Sciatic nerve (tissue), 2 donors: ENCODE measurements at regions not wholly inside any gene's neighbourhood (a gene's known extent, or its start where the extent isn't known, plus 50 kb on each side); places are given as distances from the start of the nearest gene placed in this dataset.

Experiments
- ATAC-seq: fragments of 200-7000 bp; cut with Tn5 transposase; one replicate; pipeline ENCODE4 v1.9.1; 2020; ENCODE audit warnings: mild to moderate bottlenecking, moderate library complexity
- DNase-seq: peaks from one replicate; pipeline ENCODE4 v3.0.0-alpha.2; 2020; ENCODE audit warnings: low spot score
- intact Hi-C: fragments of 100-400 bp; cut with DNase I; formaldehyde crosslinking; loops from one replicate; pipeline ENCODE4 v1.14.2; 2022
- donor health status: DM: no; HTN: no; CAD: no.
- donor health status: DM: no; HTN: no; CAD: no.

GRCh38 chr12:97164936-97165335 is 257.9 kb downstream of the NEDD1 start:
- ATAC-seq (no peak), DNase-seq (no peak)
- intact Hi-C loops, result no loop called here

- no peak for ATAC-seq
- intact Hi-C loops, result no loop called here
Measured at GRCh38 chr12:97167598-97167997, 260.5 kb downstream of the NEDD1 start.

GRCh38 chr12:97168804-97169203 is 261.7 kb downstream of the NEDD1 start:
- intact Hi-C loops, result no loop called here
- ATAC-seq, result no peak
- no peak for DNase-seq

More at GRCh38 chr12:97167598-97167997, 260.5 kb downstream of the NEDD1 start:
- DNase-seq, result no peak

- ATAC-seq (no peak), DNase-seq (no peak)
- intact Hi-C loops, result no loop called here
Measured at GRCh38 chr12:97169889-97170567, 263.0 kb downstream of the NEDD1 start.

- intact Hi-C loops, result no loop called here
- DNase-seq (no peak), ATAC-seq (no peak)
Measured at GRCh38 chr12:97173688-97174410, 266.8 kb downstream of the NEDD1 start.

DNA sequence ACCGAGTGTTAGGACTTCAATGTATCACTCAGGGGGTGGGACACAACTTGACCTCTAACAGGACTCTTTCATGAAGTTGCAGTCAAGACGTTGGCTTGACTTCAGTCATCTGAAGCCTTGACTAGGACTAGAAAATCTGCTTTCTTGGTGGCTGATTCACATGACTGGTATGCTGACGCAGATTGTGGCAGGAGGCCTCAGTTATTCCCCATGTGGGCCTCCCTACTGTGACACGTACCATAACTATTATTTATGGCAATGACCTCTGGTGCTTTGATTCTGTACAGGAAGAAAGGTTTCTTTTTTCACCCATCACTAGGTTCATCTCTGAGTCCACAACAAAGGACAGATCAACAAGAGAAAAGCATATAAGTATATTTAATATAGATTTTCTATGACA is 270.4 kb downstream of the NEDD1 start:
- ATAC-seq (no peak), DNase-seq (no peak)
- intact Hi-C loops, result no loop called here

DNA sequence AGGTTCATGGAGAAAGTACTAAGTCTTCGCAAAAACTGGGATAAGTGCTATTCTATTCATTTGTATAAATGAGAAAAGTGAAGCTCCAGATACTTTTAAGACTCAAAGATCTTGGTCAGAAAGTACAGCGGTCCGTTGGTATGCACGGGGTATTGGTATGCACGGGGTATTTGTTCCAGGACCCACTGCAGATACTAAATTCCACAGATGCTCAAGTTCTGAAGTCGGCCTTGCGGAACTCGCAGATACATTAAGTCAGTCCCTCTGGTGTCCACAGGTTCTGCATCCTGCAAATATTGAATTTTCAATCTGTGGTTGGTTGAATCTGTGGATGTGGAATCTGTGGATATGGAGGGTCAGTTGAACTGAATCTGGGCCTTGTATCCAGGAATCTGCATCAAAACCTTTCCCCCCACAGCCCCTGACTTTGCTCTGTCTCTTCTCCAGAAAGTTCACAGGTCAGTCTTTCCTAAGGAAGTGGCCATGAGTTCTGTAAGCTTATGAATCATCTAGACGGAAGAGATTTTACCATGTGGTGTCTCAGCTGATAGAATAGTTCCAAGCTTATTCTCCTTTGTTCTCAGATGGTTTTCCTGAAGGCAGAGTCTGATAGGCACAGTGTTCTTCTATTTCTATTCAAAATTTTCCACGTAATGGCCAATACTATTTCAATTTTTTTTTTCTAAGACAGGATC is 274.7 kb downstream of the NEDD1 start:
- intact Hi-C loops, result no loop called here
- DNase-seq (no peak), ATAC-seq (no peak)

DNA sequence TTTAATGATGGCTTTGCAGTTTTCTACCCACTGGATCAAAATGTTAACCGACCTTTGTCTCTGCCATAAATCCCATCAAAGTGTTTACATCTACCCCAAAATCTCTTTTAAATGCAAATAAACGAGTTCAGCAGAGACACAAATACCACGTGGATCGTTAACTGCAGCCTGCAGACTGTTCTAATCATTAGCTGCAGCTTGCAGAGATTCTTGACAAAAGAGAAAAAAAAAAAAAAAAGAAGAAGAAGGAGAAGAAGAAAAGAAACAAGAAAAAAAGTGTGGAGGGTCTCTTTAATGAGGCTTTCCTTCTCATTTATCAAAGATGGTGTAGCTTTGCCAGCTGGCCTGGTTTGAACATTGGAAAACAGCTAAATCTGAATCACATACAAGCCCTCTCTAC is 275.7 kb downstream of the NEDD1 start:
- no peak for DNase-seq
- intact Hi-C loops, result no loop called here
- ATAC-seq, result no peak

GRCh38 chr12:97184127-97184773 is 277.2 kb downstream of the NEDD1 start:
- DNase-seq (no peak), ATAC-seq (no peak)
- intact Hi-C loops, result no loop called here

GRCh38 chr12:97185567-97185966 is 277.0 kb upstream of the RMST start:
- no peak for DNase-seq
- ATAC-seq, result no peak
- intact Hi-C loops, result no loop called here

GRCh38 chr12:97194546-97194945 is 268.1 kb upstream of the RMST start:
- intact Hi-C loops, result no loop called here
- no peak for DNase-seq
- no peak for ATAC-seq

GRCh38 chr12:97200181-97200580 is 262.4 kb upstream of the RMST start:
- ATAC-seq (no peak), DNase-seq (no peak)
- intact Hi-C loops, result no loop called here

GRCh38 chr12:97203408-97203807 is 259.2 kb upstream of the RMST start:
- no peak for ATAC-seq
- no peak for DNase-seq
- intact Hi-C loops, result no loop called here

DNA sequence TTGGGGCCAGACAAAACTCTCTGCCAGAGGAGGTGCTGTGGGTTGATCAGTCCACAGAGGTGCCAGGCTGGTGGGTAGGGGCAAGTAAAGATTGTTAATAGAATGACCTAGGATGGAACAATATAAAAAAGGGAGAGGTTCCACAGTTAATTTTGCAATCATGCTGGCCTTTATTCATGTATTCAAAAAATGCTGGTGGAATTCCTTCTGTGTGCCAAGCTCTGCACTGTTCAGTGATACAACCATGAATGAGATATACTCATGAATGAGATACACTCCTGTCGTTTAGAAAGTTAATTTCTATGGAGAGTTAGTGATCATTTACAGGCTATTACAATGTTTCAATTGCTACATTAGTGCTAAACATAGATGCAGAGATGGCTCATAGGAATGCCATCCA is 252.6 kb upstream of the RMST start:
- DNase-seq, result no peak
- intact Hi-C loops, result no loop called here
- ATAC-seq, result no peak

DNA sequence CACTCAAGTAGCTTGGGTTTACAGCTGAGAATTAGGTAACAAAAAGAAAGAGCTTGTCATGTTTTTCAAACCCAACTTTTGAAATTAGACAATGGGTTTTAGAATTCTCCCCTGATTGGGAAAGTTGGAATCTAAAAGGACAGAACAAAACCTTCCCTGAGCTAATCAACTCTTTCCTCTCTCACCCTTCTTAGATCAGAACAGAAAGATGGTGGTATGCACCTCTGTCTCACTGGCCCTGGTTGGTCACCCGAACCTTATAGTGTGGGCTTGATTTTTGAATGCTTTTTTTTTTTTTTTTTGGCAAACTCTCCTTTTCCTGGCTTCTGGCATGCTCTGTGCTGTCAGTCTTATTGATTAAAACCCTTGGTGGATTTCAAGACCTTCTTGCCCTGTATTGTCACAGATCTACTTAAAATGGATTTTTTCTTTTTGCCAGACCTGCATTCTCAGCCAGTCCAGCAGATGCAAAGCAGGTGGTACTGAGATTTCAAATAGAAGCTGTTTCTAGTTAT is 251.1 kb upstream of the RMST start:
- DNase-seq, result no peak
- ATAC-seq, result no peak
- intact Hi-C loops, result no loop called here

- ATAC-seq, result no peak
- intact Hi-C loops, result no loop called here
Measured at GRCh38 chr12:97216848-97217247, 245.8 kb upstream of the RMST start.

GRCh38 chr12:97222391-97222790 is 240.2 kb upstream of the RMST start:
- intact Hi-C loops, result no loop called here
- no peak for DNase-seq
- no peak for ATAC-seq

More at GRCh38 chr12:97216848-97217247, 245.8 kb upstream of the RMST start:
- no peak for DNase-seq

DNA sequence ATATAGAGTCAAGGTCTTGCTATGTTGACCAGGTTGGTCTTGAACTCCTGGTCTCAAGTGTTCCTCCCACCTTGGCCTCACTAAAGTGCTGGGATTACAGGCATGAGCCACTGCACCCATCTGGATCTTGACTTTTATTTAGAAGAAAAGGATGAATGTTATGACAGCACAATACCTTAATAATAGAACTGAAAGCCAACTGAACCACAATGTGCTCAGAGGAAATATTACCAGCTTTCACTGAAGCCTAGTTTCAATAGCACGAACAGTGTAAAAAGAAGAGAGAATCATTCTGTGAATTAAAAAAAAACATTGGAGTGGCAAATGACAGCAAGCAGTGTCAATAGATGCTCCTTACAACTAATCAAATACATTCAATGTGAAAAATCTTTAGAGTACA is 239.2 kb upstream of the RMST start:
- DNase-seq (no peak), ATAC-seq (no peak)
- intact Hi-C loops, result no loop called here

DNA sequence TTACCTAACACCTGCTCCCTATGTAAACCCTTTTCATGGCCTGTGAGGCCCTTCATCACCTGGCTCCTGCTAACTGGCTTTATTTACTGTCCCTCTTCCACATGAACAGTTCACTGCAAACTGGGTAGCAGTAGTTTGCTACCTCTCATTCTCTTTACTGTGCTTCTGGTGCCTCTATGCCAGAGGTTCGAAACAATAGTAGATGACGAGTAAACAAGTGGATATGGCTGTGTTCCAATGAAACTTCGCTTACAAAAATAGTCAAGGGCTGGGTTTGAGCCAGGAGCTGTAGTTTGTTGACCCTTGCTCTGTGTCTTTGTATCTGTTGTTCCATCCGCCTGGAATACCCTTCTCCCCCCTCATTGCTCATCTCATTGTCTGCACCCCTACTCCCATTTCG is 233.6 kb upstream of the RMST start:
- DNase-seq (no peak), ATAC-seq (no peak)
- intact Hi-C loops, result no loop called here

DNA sequence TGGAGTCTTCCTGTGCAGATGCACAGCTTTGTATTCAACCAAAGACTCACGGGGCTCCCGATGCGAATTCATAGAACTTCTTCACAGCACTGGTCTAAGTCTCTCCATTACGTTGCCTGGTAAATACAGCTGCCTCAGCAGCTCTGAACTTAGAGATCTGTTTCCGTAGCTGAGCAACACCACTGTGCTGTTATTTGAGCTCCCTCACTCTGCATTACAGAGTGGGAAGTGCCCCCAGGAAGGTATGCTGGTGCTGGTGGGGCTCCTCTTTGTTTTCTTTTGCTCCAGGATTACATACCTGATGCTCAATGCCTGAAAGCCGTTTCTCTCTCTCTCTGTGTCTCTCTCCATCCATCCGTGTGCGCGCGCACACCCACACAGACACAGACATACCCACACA is 227.5 kb upstream of the RMST start:
- ATAC-seq (no peak), DNase-seq (no peak)
- intact Hi-C loops, result no loop called here
